ENCODE measurements at regions not wholly inside any gene's neighbourhood (a gene's known extent, or its start where the extent isn't known, plus 50 kb on each side); places are given as distances from the start of the nearest gene placed in this dataset.

GRCh38 chr12:93106910-93107309 lies 177.8 kb upstream of the EEA1 start:
- TF ChIP-seq CTCF (IDR thresholded peaks at IDR 0.05; ENCODE audit: low read length) (no peak), EZH2 (IDR thresholded peaks at IDR 0.05; ENCODE audit: borderline replicate concordance, low read length) (no peak)
